ENCODE measurements at regions not wholly inside any gene's neighbourhood (a gene's known extent, or its start where the extent isn't known, plus 50 kb on each side); places are given as distances from the start of the nearest gene placed in this dataset.

GRCh38 chr4:110678517-110679227 lies 55.8 kb upstream of the PITX2 start:
- TF ChIP-seq POLR2A (IDR thresholded peaks at IDR 0.05), result no peak
- TF ChIP-seq CTCF (IDR thresholded peaks at IDR 0.05), result no peak
